HCT116 (cell line): ENCODE measurements at regions not wholly inside any gene's neighbourhood (a gene's known extent, or its start where the extent isn't known, plus 50 kb on each side); places are given as distances from the start of the nearest gene placed in this dataset.

ENCODE experiments used
- ATF3 ChIP-seq: IDR thresholded peaks from 2 replicates; pipeline ENCODE4 v1.6.1; 2012
- CTCF ChIP-seq, 3 experiments: fragments of 200-600 bp in 1 of 3; sonication (generic) in 1 of 3; IDR thresholded peaks in 2 of 3; conservative IDR thresholded peaks in 1 of 3; 2 replicates each; pipeline ENCODE4 v1.5.1; 2012 to 2017; ENCODE audit warnings: low read depth in 2 of 3, low read length in 2 of 3, antibody characterized with exemption in 1 of 3, borderline replicate concordance in 1 of 3, control low read depth in 1 of 3, mild to moderate bottlenecking in 1 of 3, mixed read lengths in 1 of 3, mixed run types in 1 of 3, moderate library complexity in 1 of 3; ENCODE audit not compliant: insufficient read depth in 1 of 3
- EZH2 ChIP-seq: fragments of 200-600 bp; sonication (generic); IDR thresholded peaks from 2 replicates; pipeline ENCODE4 v1.6.1; 2017; ENCODE audit warnings: antibody characterized with exemption, mixed run types
- EZH2phosphoT487 ChIP-seq: fragments of 200-600 bp; IDR thresholded peaks from 2 replicates; pipeline ENCODE4 v1.6.1; 2018; ENCODE audit warnings: antibody characterized with exemption, borderline replicate concordance
- POLR2A ChIP-seq: IDR thresholded peaks from 2 replicates; pipeline ENCODE4 v1.7.0; 2011; ENCODE audit warnings: borderline replicate concordance; ENCODE audit not compliant: insufficient read depth, insufficient read length; ENCODE audit errors: extremely low read depth
- POLR2AphosphoS5 ChIP-seq: IDR thresholded peaks from 2 replicates; pipeline ENCODE4 v1.6.1; 2011; ENCODE audit warnings: mild to moderate bottlenecking, low read depth, low read length, moderate library complexity
- RAD21 ChIP-seq: IDR thresholded peaks from 2 replicates; pipeline ENCODE4 v1.6.1; 2012; ENCODE audit warnings: low read depth, mild to moderate bottlenecking
- SP1 ChIP-seq: IDR thresholded peaks from 2 replicates; pipeline ENCODE4 v1.6.1; 2012; ENCODE audit warnings: low read depth
- SRF ChIP-seq: IDR thresholded peaks from 2 replicates; pipeline ENCODE4 v1.6.1; 2012; ENCODE audit warnings: low read depth
- YY1 ChIP-seq: IDR thresholded peaks from 2 replicates; pipeline ENCODE4 v1.6.1; 2011; ENCODE audit warnings: low read length, low read depth, moderate library complexity, mild to moderate bottlenecking; ENCODE audit not compliant: insufficient replicate concordance; ENCODE audit errors: extremely low read depth

GRCh38 chr20:23206995-23207394, 120.9 kb upstream of the CD93 start:
- TF ChIP-seq CTCF (IDR thresholded peaks at IDR 0.05 in 2 of 3, conservative IDR thresholded peaks at IDR 0.05 in 1 of 3; ENCODE audit: borderline replicate concordance in 1 of 3, insufficient read depth in 1 of 3, low read depth in 2 of 3, low read length in 2 of 3) (no peak), YY1 (no peak), SRF (no peak), EZH2phosphoT487 (no peak), POLR2A (no peak), ATF3 (no peak), SP1 (no peak), EZH2 (no peak), RAD21 (no peak), POLR2AphosphoS5 (no peak)
